ENCODE measurements at regions not wholly inside any gene's neighbourhood (a gene's known extent, or its start where the extent isn't known, plus 50 kb on each side); places are given as distances from the start of the nearest gene placed in this dataset.

DNA sequence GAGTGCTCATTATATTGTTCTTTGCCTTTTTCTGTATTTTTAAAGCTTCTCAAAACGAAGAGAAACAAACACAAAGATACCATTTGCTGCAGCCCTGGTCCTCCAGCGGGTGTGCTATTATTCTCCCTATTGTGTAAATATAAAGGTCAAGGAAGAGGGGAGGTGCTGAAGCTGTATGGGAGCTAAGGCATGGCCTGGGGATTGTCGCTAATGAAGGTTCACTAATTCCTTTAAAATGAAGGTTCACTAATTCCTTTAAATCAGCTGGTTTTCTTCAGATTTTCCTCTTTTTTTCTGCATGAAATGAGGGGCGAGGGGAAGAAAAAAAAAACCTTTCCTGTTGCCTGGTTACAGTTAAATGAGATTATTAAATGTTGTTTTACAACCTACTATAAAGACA, 74.5 kb upstream of the MAP1B start:
- TF ChIP-seq, protein P1, sequence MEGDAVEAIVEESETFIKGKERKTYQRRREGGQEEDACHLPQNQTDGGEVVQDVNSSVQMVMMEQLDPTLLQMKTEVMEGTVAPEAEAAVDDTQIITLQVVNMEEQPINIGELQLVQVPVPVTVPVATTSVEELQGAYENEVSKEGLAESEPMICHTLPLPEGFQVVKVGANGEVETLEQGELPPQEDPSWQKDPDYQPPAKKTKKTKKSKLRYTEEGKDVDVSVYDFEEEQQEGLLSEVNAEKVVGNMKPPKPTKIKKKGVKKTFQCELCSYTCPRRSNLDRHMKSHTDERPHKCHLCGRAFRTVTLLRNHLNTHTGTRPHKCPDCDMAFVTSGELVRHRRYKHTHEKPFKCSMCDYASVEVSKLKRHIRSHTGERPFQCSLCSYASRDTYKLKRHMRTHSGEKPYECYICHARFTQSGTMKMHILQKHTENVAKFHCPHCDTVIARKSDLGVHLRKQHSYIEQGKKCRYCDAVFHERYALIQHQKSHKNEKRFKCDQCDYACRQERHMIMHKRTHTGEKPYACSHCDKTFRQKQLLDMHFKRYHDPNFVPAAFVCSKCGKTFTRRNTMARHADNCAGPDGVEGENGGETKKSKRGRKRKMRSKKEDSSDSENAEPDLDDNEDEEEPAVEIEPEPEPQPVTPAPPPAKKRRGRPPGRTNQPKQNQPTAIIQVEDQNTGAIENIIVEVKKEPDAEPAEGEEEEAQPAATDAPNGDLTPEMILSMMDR (conservative IDR thresholded peaks at IDR 0.05 in 1 of 2, IDR thresholded peaks at IDR 0.05 in 1 of 2; ENCODE audit: low read depth in 1 of 2, low read length in 2 of 2) = no peak
- TF ChIP-seq EZH2 (IDR thresholded peaks at IDR 0.05; ENCODE audit: low read length, missing control alignments) = no peak
